CD1c-positive myeloid dendritic cell (primary cell): ENCODE measurements at regions not wholly inside any gene's neighbourhood (a gene's known extent, or its start where the extent isn't known, plus 50 kb on each side); places are given as distances from the start of the nearest gene placed in this dataset.
"Not testable (repeated sequence)": the region's sequence is repeated elsewhere in the genome, so short reads cannot be mapped to it uniquely, and the experiment has no call there.

ENCODE experiments used
- DNase-seq: peaks from one replicate; pipeline ENCODE4 v3.0.0-alpha.2; 2016; ENCODE audit errors: extremely low spot score

DNA sequence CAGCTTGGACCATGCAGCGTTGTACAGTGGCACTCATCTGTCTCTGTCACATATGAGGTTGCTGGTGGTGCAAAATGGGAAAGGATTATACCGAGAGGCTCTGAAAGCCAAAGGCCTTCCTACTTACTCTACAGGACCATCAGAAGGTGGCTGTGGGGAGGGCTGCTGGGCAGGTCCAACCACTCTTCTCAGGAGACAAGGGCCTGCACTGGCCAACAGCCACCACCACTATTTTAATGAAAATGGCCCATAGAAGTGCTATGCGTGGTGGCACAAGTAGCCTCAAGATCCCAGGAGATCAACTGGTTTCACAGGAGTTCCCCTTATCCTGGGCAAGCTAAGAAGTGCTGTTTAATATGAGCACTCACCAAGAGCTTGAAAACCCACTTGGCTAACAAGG is 52.3 kb downstream of the MRPL57 start:
- DNase-seq: no peak

DNA sequence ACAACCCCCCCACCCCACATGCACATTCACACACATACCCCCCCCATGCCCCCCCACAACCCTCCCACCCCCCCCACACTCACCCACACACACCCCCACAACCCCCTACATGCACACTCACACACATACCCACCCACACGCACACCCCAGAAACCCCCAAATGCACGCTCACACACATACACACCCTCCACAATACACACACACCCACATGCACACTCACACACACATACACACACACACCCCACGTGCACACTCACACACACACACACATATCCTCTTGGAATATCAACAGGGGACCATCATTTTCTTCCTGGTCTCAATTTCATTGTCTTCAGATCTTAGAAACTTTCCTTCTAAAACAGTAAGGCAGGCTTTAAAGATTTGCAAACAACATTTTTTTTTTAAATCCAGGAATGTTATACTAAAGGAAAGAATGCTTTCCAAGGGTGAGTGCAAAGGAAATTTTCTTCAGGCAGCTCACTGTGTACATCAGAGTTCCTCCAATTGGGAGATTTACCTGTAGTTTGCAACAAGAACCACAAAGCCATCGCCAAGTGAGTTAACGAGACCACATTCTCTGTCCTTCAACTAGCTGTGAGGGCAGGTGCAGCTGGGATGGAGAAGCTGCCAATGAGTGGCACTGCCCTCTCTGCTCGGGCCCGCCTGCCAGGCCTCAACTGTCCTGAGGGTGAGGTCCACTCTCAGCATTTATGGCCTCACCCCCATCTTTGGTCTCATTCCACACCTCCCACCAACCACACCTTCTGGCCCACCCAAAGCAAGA is 53.0 kb downstream of the MRPL57 start:
- DNase-seq: no peak

DNA sequence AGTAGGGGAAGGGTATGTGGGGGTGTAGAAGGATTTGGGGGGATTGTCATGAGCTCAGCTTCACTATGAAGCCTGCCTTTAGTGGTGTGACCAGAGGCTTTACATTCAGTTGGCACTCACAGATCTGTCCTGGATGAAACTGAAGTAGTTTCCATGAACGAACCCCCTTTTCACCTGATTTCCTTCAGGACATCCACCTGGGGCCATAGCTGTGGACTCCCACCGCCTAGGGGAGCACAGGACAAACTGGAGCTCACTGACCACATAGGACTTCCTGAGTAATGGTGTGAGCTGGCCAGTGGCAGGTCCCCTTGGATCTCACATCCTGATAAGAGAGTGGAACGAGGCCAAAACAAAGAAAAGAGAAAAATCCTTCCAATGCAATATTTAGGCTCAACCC is 54.1 kb downstream of the MRPL57 start:
- DNase-seq: no peak

DNA sequence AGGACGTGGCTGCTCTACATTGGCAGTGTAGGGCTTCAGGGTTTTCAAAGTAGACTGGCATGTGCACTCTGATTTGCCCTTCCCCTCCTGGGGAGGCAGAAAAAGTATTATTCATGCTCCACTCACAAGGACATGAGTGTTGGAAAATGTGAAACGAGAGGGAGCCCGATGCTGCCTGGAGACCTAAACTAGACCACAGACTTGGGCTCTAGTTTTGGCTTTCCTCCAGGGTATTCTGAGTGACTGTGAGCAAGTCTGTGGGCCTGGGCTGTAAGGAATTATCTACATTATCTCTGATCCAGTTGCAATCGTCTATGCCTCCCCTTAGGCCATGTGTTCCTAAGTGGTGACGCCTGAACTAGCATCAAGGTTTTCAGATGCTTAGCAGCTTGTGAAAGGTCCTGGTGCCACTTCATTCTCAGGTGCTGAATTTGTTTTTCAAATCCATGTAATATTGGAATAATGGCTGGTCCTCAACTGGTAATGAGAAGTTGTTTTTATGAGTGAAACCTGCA is 55.0 kb downstream of the MRPL57 start:
- DNase-seq: no peak

DNA sequence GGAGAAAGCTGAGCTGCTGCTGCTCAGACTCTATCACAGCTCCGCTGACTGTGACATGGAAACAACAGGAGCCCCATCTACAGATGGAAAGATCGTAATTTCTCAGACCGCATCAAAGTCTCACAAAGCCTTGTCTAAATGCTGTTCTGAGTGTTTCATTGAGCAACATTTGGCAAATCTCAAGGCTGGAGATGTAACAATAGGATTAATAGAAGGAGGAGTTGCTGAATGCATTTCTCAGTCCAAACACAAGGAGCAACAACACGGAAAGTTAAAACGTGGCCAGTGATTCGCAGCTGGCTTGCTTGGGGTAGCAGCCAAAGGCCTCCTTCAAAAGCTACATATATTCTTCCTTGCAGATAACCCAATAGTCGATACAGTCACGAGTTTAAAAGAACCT is 55.7 kb downstream of the MRPL57 start:
- DNase-seq: no peak

DNA sequence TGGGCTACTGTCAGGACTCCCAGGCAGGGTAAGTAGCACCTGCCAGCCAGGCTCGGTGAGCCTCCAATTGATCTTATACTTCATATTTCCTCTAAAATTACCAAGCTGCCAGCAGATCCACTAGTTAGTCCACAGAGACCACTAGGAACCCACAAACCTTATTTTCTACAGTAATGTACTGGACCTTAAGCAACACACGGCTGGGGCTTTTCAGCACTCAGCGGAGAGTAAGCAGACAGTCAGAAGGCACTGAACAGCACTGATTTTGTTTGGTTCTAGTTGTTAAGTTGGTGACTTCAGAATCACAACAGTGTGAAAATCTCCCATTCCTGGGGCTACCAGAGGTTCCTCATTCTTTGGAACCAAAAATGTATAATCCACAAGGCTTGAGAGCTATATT is 56.1 kb downstream of the MRPL57 start:
- no peak for DNase-seq

DNA sequence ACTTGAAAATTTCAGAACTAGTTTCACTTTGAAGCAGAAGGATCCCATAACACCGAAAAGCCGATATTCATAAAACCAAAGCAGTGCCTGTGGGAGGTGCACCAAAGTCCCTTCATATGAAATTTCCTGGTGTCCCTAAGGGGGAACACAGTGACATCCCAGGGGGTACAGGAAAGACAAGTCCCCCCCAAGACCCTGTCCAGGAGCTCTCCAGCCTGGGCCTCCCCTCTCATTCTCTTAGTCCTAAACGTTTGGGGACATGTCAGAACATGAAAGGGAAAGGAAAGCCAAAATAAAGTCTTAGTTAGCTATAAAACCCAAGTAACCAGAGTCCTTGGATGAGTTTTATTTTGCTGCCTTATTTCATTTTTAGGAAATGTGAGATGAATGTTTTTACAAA is 56.6 kb downstream of the MRPL57 start:
- no peak for DNase-seq

DNA sequence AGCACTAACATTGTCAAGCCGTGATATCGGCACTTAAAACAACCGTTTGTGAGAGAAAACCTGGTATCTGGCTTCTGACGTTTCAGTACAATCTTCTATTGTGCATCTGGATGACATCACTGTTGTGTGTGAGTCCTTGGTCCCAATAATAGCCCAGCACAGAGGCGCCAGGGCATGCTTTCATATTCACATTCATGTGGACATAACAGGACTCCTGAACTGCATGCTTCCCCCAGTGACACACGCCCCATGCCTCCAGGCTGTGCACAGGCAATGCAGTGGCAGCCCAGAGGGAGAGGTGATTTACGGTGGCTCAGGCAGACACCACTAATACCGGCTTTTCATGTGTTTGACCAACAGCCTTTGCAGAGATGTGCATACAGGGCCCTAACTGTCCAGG is 58.1 kb downstream of the MRPL57 start:
- DNase-seq: no peak

DNA sequence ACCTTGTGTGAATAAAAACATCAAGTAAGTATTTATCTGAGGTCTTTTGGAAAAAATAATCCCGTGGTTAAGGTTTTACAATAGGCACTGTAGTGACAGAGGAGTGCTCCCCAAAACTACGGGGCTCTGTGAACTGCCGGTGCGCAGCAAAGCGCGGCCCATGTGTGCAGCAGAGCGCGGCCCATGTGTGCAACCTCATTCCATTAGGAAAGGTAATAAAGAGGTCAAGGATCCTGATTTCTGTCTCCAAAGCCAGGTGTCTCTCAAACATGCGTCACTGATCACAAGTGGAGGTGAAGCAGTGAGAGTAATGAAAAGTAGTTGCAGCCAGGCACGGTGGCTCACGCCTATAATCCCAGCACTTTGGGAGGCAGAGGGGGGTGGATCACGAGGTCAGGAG is 58.7 kb downstream of the MRPL57 start:
- DNase-seq: no peak

DNA sequence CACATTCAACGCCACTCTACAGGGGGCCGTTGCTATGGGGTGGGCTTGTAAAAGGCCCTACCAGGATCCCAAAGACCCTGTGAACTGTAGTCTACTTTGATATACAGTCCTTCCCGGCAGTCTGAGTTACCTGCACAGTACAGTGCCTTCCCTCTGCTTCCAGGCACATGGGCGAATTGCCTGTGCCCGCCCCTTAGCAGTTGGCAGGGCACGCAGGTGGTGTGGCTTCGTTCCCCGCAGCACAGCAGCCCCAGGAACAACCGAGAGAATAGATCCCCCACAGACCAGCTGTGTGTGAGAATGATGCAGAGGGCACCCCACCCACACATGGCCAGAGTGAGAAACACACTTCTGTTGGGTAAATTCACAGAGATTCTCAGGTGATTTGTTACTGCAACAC is 60.6 kb downstream of the MRPL57 start:
- no peak for DNase-seq

DNA sequence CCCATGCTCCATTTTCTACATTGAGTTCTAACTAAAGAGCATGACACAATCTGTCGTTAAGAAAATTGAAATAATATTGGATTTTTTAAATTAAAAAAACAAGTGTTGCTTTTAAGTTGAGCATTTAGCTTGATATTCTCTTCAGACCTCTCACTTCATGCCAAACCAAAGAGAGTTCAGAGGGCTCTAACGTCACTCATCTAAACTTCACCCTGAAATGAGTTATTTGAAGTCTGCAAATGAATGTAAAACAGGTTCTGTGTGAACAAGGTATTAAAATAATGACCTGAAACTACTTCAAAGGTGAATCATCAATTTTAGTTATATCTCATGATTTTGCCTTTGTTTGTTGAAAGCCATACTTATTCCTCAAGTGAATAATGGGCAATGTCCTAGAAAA is 61.8 kb downstream of the MRPL57 start:
- no peak for DNase-seq

DNA sequence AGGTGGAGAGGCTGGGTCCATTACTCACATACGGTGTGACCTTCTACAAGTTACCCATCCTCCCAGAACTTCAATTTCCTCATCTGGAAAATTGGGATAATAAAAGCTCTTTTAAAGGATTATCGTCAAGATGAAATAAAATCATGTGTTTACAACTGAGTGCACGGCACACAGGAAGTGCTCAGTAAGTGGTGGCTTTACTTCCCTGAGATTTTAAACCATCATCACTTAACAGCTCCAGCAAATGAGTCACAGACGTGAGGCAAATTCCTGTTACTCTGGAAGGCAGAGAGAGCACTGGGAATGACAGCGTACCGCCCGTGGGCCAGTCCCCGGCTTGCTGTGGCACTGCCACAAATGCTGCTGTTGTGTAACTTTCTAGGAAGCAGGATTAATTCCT is 64.1 kb downstream of the MRPL57 start:
- peak; percentile 26 for DNase-seq

DNA sequence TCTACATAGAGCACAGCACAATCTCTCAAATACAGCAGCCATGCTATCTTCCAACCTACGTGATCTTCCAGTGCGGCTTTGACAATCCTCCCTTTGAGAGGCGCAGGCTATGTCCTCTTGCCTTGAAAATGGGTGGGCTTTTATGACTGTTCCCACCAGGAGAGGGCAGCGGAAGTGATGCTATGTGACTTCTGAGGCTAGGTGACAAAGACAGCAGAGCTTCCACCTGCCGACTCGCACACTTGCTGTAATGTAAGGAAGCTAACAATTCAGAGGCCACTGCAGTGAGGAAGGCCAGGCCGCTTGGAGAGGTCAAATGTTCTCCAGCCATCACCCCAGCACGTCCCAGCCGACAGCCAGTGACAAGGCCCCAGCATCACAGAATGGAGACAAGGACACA is 65.8 kb downstream of the MRPL57 start:
- DNase-seq: no peak

DNA sequence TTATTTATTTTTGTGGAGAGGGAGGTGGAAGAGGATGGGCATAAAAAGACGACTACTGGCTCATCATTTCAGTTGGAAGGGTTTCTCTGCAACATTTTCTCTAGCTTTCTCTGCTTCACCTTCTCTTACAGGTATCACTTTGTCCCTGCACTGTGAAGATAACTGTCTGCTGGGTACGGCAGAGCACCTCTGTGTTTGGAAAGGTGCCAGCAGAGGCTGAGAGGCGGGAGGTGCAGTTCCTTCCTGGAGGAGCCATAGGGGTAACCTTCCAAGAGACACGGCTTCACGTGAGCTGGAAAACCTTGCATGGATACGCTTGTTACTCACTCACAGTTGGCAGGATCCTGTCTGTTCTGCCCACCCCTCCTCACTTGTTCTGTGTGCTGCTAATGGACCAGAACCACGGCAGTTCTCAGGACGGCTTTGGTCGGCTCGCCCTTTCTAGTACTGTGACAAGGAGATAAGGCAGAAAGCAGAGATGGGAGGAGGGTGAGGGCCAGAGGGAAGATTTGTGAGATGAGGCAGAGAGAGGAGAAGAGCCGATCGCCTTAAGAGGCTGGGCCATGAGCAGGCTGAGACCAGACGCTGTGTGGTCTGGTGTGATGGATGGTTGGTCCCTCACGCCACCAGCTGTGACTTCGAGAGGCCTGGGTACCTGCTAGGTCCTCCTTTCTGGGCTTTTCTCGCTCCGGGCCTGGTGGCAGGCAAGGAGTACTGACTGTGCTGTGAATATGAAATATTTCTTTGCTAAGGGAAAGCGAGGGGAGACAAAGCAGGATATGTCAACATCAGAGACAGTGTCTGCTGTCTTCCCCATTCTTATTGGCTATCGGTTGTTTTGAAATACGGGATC is 66.8 kb downstream of the MRPL57 start:
- DNase-seq: no peak

DNA sequence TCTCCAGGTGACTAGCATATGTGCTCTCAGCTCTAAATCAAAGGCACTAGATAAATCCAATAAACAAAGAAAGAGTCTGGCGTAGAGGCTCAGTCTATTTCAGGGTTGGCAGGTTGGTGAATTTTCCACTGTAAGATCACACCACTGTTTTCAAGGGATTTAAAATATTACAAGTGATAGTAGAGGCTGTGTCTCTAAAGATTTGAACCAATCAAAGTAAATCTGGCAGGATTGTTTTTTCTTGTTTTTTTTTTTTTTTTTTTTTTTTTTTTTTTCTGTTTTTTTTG is 67.4 kb downstream of the MRPL57 start:
- not testable (repeated sequence) for DNase-seq

DNA sequence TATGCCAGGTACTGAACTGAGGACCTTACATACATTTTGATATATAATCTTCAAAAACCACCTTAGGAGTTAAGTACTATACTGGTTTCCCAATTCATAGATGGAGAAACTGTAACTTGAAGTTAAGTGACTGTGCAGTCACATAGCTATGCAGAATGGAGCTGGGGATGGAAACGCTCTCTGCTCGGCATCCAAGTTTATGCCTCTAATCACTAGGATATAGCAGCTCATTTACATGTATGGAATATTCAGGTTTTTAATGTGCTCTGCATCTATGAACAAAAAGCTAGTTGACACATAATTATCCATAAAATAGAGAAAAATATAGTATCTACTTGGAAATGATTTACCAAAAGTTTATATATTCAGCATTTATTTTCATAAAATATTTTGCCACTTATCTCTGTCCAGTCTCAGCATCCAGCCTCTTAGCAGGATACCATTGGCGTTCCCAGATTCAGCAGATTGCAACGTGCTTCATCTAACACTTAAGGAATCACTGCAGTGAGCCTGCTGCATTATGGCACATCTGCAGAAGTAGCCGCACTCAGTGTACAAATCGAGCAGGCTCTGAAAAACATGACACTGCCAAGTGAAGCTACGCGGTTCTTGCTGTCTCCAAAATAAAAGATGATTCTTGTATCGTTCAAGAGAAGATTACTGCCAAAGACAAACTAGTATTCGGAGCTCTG is 70.4 kb downstream of the MRPL57 start:
- no peak for DNase-seq

DNA sequence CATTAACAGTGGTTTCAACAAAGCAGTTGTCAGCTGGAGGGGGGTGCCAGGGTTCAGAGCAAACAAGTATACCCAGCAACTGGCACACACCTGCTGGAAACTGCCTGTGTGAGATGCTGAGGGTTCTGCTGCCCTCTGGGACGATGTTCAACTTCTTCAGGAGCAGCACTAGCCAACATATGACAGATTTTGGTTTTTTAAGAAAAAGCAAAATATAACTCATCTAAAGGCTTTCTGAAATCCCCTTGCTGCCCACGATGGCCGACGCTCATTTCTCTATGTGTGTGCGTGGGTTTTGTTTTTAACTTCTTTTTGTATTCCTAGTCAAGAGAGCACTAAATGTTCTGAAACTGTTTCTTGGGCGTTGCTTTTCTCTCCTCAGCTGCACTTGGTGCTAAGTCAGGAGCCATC is 79.9 kb downstream of the MRPL57 start:
- no peak for DNase-seq

DNA sequence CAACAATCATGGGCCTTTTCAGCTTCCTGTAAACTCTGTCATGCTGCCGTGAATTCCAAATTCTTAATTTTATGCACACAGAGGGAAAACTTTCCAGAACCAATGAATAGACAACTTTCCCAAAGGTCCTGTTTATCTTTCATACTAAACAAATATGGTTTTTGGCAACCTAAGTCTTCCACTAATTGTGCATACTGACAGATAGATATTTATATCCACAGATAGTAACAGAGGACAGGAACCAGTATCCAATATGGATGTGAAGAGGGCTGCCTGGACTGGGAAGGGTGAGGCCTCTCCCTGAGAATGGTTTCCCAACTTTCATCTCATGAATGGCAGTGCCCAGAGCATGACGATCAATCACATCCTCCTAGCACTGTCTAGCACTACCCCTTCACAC is 80.4 kb downstream of the MRPL57 start:
- no peak for DNase-seq

DNA sequence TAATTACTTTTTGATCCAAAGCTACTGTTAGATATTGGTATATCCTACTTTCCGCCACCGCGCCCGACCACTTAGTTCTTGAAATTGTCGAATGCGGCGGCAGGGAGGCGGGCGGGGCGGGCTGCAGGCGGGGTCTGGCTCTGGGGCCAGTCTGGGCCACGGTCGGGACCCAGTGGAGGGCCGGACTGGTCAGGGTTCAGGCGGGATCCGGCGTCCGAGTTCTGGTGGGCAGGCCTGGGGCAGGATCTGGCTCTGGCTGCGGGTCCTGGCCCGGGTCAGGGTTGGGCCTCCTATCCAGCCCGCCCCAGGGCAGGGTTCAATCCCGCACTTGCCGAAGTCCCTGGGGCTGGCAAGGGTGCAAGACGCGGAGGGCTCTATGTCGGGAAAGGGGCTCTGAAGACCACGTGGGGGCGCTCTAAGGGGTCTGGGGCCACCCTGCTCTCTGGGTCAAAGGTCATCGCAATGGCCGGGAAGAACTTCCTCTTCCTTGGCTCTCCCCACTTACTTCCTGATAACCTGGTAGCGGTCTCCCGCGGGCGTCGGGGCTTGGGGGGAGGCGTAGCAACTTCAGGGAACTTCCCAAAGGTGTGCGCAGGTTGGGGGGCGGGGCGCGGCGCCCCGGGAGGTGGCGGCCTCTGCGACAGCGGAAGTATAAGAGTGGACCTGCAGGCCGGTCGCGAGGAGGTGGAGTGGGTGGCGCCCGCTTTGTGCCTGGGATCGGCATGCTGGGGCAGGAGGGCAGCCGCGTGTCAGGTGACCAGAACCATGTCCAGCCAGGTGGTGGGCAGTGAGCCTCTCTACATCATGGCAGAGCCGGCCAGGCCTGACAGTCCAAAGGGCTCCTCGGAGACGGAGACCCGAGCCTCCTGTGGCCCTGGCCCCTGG is 83.4 kb downstream of the MRPL57 start:
- no peak for DNase-seq

DNA sequence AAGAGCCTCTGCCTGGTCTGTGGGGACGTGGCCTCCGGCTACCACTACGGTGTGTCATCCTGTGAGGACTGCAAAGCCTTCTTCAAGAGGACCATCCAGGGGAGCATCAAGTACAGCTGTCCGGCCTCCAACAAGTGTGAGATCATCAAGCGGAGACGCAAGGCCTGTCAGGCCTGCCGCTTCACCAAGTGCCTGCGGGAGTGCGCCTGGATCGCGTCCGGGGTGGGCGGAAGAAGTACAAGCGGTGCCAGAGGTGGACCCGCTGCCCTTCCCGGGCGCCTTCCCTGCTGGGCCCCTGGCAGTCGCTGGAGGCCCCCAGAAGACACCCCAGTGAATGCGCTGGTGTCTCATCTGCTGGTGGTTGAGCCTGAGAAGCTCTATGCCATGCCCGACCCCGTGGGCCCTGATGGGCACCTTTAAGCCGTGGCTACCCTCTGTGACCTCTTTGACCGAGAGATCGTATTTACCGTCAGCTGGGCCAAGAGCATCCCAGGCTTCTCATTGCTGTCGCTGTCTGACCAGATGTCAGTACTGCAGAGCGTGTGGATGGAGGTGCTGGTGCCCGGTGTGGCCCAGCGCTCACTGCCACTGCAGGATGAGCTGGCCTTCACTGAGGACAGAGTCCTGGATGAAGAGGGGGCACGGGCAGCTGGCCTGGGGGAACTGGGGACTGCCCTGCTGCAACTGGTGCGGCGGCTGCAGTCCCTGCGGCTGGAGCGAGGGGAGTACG is 84.3 kb downstream of the MRPL57 start:
- DNase-seq: not testable (repeated sequence)
